Mucosa of descending colon (tissue), 3 donors: ENCODE measurements at regions not wholly inside any gene's neighbourhood (a gene's known extent, or its start where the extent isn't known, plus 50 kb on each side); places are given as distances from the start of the nearest gene placed in this dataset.

Source experiments
- ATAC-seq: fragments of 200-7000 bp; cut with Tn5 transposase; one replicate; pipeline ENCODE4 v1.9.1; 2020; ENCODE audit warnings: mild to moderate bottlenecking, moderate library complexity
- DNase-seq, 3 donors: peaks; one replicate each; pipeline ENCODE4 v3.0.0-alpha.2; 2020
- H3K36me3 ChIP-seq: fragments of 200-600 bp; one replicate; pipeline ENCODE4 v1.8.0; 2021; ENCODE audit warnings: low read depth, mild to moderate bottlenecking
- H3K4me1 ChIP-seq: fragments of 200-600 bp; one replicate; pipeline ENCODE4 v1.8.0; 2021; ENCODE audit warnings: low read depth, mild to moderate bottlenecking
- H3K4me3 ChIP-seq: fragments of 200-600 bp; one replicate; pipeline ENCODE4 v1.8.0; 2021; ENCODE audit warnings: mild to moderate bottlenecking
- H3K9me3 ChIP-seq: fragments of 200-600 bp; one replicate; pipeline ENCODE4 v1.8.0; 2021; ENCODE audit warnings: mild to moderate bottlenecking
- intact Hi-C, 2 donors: fragments of 100-400 bp; cut with DNase I in 1 of 2; cut with micrococcal nuclease in 1 of 2; formaldehyde crosslinking; loops; one replicate each; pipeline versions ENCODE4 v1.11.0 to v1.11.1; 2022; cut with DNase I, micrococcal nuclease
- TF ChIP-seq, protein P1 (sequence below): fragments of 200-600 bp; IDR thresholded peaks from one replicate; pipeline ENCODE4 v1.8.0; 2022; ENCODE audit warnings: antibody characterized with exemption, mild to moderate bottlenecking
- donor health status: DM: no; HTN: no; CAD: no; lungs with moderate emphysema.
- donor health status: DM: no; HTN: no; CAD: no.
- donor health status: DM: no; HTN: yes; CAD: no.

DNA sequence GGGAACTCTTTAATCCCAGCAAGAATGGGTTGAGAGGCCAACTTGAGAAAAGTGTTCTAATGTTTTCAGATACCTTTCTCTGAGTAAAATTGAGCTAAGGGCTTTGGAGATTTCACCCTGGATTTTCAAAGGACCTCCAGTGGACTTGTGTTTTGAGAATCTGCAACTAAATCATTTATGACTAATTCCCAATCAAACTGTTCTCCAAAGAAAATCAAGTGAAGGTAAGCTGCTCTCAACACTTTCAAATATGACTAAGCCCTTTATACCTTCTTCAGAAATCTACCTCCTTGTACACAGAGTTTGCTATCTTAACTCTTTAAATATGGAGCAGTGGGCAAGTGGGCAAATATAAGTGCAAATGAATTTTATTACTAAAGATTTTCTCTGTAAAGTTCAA lies 392.9 kb downstream of the PDGFC start:
- DNase-seq (no peak), ATAC-seq (no peak)
- no peaks in the 10 kb centered on the region for H3K9me3 ChIP-seq
- no peaks in the 10 kb centered on the region for H3K36me3 ChIP-seq
- H3K4me3 ChIP-seq = no peak overlapping the region
- TF ChIP-seq, protein P1, sequence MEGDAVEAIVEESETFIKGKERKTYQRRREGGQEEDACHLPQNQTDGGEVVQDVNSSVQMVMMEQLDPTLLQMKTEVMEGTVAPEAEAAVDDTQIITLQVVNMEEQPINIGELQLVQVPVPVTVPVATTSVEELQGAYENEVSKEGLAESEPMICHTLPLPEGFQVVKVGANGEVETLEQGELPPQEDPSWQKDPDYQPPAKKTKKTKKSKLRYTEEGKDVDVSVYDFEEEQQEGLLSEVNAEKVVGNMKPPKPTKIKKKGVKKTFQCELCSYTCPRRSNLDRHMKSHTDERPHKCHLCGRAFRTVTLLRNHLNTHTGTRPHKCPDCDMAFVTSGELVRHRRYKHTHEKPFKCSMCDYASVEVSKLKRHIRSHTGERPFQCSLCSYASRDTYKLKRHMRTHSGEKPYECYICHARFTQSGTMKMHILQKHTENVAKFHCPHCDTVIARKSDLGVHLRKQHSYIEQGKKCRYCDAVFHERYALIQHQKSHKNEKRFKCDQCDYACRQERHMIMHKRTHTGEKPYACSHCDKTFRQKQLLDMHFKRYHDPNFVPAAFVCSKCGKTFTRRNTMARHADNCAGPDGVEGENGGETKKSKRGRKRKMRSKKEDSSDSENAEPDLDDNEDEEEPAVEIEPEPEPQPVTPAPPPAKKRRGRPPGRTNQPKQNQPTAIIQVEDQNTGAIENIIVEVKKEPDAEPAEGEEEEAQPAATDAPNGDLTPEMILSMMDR = no peak
- no peaks in the 10 kb centered on the region for H3K4me1 ChIP-seq
- intact Hi-C loops = no loop called here

DNA sequence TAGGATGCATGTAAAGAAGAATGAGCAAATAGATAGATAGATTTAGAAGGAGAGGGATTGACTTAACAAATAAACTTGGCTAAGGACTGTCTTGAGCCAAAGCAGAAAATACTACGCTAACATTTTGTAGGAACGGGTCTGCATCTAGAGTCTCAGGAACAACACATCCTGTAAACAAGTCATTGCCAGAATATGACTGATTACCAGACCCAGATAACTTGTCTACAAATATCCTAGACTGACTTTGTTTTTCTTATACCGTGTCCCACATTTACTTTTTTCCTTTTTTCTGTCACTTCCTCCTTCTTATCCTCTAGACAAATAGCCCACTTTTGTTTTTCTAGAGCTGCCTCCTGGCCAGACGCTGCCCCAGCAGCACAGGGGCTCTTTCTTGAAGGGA lies 393.6 kb downstream of the PDGFC start:
- no peak for ATAC-seq
- no peaks in the 10 kb centered on the region for H3K36me3 ChIP-seq
- no peak overlapping the region for H3K4me3 ChIP-seq
- no peaks in the 10 kb centered on the region for H3K9me3 ChIP-seq
- TF ChIP-seq, protein P1 = no peak
- no peak for DNase-seq
- intact Hi-C loops = no loop called here
- no peaks in the 10 kb centered on the region for H3K4me1 ChIP-seq

GRCh38 chr4:156576946-156577345 lies 394.7 kb downstream of the PDGFC start:
- no peak for DNase-seq
- Histone ChIP-seq H3K4me3 (no peak overlapping the region), H3K4me1 (no peaks in the 10 kb centered on the region), H3K9me3 (no peaks in the 10 kb centered on the region), H3K36me3 (no peaks in the 10 kb centered on the region)
- TF ChIP-seq, protein P1 = no peak
- ATAC-seq = no peak
- intact Hi-C loops = no loop called here

DNA sequence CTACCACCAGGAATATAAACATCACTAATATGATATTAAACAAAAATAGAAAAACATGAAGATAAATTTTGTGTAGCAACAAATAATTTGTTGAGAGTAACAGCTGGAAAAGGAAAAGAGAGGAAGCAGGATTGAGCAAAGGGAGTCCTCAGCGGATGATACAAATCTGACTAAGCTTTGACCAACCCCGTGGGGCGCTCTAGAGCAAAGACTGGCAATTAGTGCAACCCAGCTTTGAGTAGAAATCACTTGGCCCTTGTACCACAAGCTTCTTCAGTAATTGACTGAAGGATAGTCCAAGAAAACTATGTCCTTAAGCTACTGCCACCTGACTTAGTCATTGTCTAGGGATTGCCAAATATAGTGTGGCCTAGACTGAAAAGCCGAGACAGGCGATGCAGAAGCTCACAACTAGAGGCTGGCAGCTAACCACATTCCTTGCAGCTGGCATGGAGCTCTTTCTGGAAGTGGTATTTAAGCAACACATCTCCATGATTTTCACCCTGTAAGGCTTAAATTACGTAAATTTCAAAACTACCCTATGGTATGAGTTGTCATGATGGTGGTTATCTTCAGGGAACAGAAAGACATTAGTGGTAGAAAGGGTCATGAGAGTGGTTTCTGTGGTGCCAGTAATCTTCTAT lies 396.0 kb downstream of the PDGFC start:
- DNase-seq = no peak
- Histone ChIP-seq H3K36me3 (no peaks in the 10 kb centered on the region), H3K4me1 (no peaks in the 10 kb centered on the region), H3K9me3 (no peaks in the 10 kb centered on the region), H3K4me3 (no peak overlapping the region)
- TF ChIP-seq, protein P1 = no peak
- no peak for ATAC-seq
- intact Hi-C loops = no loop called here

GRCh38 chr4:156571146-156571545 lies 400.5 kb downstream of the PDGFC start:
- intact Hi-C loops = no loop called here
- Histone ChIP-seq H3K9me3 (no peaks in the 10 kb centered on the region), H3K4me1 (no peaks in the 10 kb centered on the region), H3K36me3 (no peaks in the 10 kb centered on the region), H3K4me3 (no peak overlapping the region)
- no peak for ATAC-seq
- TF ChIP-seq, protein P1 = no peak
- no peak for DNase-seq

- DNase-seq (no peak), ATAC-seq (no peak)
- TF ChIP-seq, protein P1 = no peak
- Histone ChIP-seq H3K36me3 (no peaks in the 10 kb centered on the region), H3K9me3 (no peaks in the 10 kb centered on the region), H3K4me3 (no peak overlapping the region), H3K4me1 (no peaks in the 10 kb centered on the region)
- intact Hi-C loops = no loop called here
Observed at GRCh38 chr4:156569535-156569934, 402.1 kb downstream of the PDGFC start.
